SH-SY5Y (cell line): ENCODE measurements at regions not wholly inside any gene's neighbourhood (a gene's known extent, or its start where the extent isn't known, plus 50 kb on each side); places are given as distances from the start of the nearest gene placed in this dataset.

Experiments
- GATA2 ChIP-seq: IDR thresholded peaks from 2 replicates; pipeline ENCODE4 v1.6.1; 2011; ENCODE audit warnings: mild to moderate bottlenecking, low read depth, low read length
- GATA3 ChIP-seq: IDR thresholded peaks from 2 replicates; pipeline ENCODE4 v1.6.1; 2011; ENCODE audit warnings: low read depth, mild to moderate bottlenecking, low read length, moderate library complexity

- TF ChIP-seq GATA2 (no peak), GATA3 (no peak)
Observed at GRCh38 chr1:221812088-221812752, 70.3 kb upstream of the DUSP10 start.

- TF ChIP-seq GATA3 (no peak), GATA2 (no peak)
Observed at GRCh38 chr1:221810406-221810805, 68.5 kb upstream of the DUSP10 start.

DNA sequence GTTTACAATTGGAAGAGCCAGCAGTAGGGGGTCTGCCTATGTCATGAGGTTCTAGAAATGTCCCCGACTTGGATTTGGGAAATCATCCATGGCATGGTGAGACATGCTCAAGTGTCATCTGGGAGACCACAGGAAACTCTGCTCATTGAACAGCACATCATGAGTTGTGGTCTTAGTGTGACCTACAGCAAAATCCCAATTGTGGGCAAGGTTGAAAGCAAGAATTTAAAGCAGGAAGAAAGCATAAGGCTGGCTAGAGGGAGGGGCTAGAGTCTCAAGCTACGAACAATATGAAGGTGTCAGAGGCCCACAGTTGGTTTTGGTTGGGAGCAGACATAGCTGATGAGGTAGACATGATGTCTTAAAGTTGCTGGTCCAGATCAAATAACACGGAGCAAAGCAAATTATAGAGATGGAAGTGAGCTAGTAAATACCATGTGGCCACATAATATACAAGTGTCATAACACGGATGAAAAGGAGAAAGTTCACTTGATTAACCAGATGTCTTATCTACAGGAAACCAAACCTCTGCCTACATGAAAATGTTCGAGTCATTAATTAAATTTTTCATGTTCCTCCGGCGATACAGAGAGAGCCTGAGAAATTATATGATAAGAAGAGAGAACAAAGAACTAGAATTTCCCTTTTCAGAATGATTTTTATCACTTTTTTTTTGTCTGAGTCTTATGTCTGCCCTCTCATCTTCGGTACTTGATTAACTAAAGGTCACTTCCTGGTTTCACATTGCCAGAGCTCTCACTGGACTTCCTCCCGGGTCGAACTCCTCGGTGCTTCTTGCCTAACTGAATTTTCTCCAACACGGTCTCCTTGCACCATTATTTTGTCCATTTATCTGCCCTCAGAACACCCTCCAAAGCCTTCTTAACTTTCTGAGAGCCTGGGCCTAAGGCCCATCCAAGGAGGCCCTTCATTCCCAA lies 67.5 kb upstream of the DUSP10 start:
- no peak for TF ChIP-seq GATA2

DNA sequence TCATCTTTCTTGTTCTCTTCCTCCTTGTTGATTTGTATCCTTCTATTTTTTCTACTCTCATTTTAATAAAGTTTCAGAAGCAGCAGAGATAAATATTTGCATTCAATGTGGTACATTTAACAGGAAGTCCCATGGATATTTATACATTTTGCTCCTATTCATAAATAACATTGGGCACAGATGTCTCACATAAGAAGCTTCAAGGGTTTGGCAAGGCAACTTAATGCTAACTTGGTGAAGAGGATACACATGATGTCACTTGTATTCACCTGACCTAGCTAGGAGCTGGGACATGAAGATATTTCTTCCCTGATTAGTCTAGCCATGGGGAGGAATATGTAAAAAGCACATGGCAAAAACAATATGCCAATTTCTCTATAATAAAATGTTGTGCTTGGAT lies 65.1 kb upstream of the DUSP10 start:
- TF ChIP-seq GATA2 (no peak), GATA3 (no peak)

DNA sequence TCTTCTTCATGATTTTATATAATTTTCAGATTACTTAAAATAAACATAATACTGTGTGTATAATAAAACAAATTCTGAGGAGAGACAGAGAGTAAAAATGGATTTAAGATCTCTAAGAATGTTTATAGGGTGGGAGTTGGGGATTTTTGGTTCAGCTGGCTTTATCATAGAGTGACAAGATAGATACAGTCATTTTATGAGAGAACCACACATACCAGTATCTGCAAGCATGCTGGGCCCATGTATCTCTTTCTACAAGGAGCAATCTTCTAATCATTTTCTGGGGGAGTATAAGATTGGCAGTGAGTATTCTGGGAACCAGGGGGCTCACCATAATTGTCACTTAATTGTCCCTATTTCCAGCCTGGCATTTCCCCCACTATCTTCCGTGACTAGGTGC lies 64.3 kb upstream of the DUSP10 start:
- TF ChIP-seq GATA3 (no peak), GATA2 (no peak)

GRCh38 chr1:221805121-221805520 lies 63.2 kb upstream of the DUSP10 start:
- TF ChIP-seq GATA3 (no peak), GATA2 (no peak)

DNA sequence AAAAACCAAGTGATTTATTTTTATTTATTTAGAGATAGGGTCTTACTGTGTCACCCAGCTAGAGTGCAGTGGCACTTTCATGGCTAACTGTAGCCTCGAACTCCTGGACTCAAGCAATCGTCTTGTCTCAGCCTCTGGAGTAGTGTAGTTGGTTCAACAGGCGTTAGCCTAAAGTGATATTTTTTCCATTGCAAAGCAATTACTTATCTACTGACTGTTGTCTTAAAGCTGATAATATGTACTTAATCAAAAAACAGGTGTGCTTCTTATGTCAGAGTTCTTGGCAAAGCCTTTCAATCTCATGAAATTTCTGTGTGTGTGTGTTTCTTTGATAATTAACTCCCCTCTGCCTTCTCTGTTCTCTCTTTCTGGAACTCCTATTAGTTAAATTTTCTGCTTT lies 62.4 kb upstream of the DUSP10 start:
- TF ChIP-seq GATA3 (no peak), GATA2 (no peak)

GRCh38 chr1:221801773-221802516 lies 60.1 kb upstream of the DUSP10 start:
- TF ChIP-seq GATA2 (no peak), GATA3 (no peak)

DNA sequence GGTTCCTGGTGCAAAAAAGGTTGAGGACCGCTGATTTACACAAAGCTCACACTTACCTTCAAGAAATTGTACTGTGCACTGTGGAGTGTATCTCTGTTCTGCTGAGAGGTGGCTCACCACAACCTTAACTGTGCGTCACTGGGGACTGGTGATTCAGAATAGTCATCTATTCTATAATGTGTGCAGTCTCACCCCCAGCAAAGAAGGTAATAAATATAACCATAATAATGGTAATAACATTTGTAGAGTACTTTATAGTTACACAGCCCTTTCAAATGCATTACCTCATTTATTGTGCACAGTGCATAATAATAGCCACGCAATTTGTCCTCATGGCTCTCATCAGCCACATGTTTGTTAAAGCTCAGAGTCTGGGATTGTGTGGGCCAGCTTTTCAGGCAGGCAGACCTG lies 59.4 kb upstream of the DUSP10 start:
- no peak for TF ChIP-seq GATA2
- TF ChIP-seq GATA3: no peak

GRCh38 chr1:221800831-221801230 lies 58.9 kb upstream of the DUSP10 start:
- TF ChIP-seq GATA2: no peak
- TF ChIP-seq GATA3: no peak

GRCh38 chr1:221797506-221797905 lies 55.6 kb upstream of the DUSP10 start:
- no peak for TF ChIP-seq GATA2
- no peak for TF ChIP-seq GATA3

GRCh38 chr1:221796700-221797099 lies 54.8 kb upstream of the DUSP10 start:
- TF ChIP-seq GATA2: no peak
- TF ChIP-seq GATA3: no peak

- no peak for TF ChIP-seq GATA2
- no peak for TF ChIP-seq GATA3
Observed at GRCh38 chr1:221795380-221795779, 53.5 kb upstream of the DUSP10 start.

DNA sequence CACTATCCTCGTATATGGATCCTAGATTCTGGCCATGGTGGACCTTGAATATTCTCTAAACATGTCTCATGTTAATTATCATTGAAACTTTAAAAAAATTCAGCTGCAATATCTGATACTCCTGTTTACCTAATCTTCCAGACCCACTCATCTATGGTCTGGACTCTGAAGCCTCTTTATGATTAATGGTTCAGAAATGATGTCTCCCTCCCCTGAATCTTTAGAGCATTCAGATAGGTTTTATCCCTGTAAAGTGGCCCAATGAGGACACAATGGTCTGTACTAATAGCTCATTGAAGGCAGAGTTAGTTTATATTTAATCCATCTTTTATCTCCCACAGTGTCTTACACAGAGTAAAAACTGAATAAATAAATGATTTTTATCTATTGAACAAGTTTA lies 53.0 kb upstream of the DUSP10 start:
- no peak for TF ChIP-seq GATA3
- no peak for TF ChIP-seq GATA2

- TF ChIP-seq GATA3 (no peak), GATA2 (no peak)
Observed at GRCh38 chr1:221794079-221794670, 52.3 kb upstream of the DUSP10 start.

DNA sequence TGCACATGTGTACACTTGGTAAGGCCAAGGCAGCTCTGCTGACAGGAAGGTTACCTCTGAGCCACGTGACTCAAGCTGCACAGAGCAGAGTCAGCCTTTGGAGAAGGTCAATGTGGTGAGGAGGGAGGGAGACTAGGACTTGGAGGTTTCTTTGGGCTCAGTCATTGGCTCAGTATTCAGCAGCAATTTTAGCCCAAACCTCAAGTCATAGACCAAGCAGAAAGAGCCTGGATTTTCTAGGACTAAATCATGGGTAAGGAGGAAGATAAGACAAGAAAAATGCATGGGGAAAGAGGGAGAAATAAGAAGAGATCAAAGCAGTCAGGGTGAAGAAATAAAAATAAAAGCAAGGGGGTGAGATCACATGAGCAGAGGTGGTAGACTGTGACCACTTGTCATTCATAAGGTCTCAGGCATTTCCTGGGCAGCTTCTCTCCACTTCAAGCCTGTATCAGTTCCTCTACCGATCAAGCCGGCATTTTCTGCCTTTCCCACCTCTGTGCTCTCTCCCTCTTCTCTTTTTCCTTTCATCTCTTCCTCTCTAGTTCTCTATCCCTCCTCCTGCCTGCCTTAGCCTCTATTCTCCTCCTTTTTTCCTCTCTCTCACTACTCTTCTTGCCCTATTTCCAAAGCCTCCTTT lies 51.7 kb upstream of the DUSP10 start:
- TF ChIP-seq GATA2: no peak
- TF ChIP-seq GATA3: no peak
